HEK293 (cell line): ENCODE measurements at regions not wholly inside any gene's neighbourhood (a gene's known extent, or its start where the extent isn't known, plus 50 kb on each side); places are given as distances from the start of the nearest gene placed in this dataset.
A peak's percentile ranks its signal among the peaks of the same experiment; 100 is the strongest.
"Not testable (repeated sequence)": the region's sequence is repeated elsewhere in the genome, so short reads cannot be mapped to it uniquely, and the experiment has no call there.

ENCODE experiments used
- MZF1 ChIP-seq: fragments of 450-650 bp; formaldehyde crosslinking; IDR thresholded peaks from 2 replicates; pipeline ENCODE4 v1.5.1; 2017; ENCODE audit warnings: missing biosample characterization, missing genetic modification characterization, borderline replicate concordance
- OSR2 ChIP-seq: fragments of 450-650 bp; formaldehyde crosslinking; IDR thresholded peaks from 2 replicates; pipeline ENCODE4 v1.5.1; 2016; ENCODE audit warnings: missing biosample characterization, missing genetic modification characterization
- PRDM1 ChIP-seq: fragments of 450-650 bp; formaldehyde crosslinking; IDR thresholded peaks from 2 replicates; pipeline ENCODE4; 2016; ENCODE audit warnings: missing biosample characterization, missing genetic modification characterization
- TCF7L2 ChIP-seq: IDR thresholded peaks from 2 replicates; pipeline ENCODE4 v1.6.1; 2011; ENCODE audit warnings: low read depth, mild to moderate bottlenecking, inconsistent platforms, low read length, moderate library complexity, borderline replicate concordance
- ZNF121 ChIP-seq: fragments of 450-650 bp; formaldehyde crosslinking; IDR thresholded peaks from 2 replicates; pipeline ENCODE4 v1.5.1; 2016; ENCODE audit warnings: missing biosample characterization, missing genetic modification characterization
- ZNF274 ChIP-seq, 2 experiments: fragments of 200-500 bp in 1 of 2; fragments of 450-650 bp in 1 of 2; sonication (Bioruptor generic) in 1 of 2; formaldehyde crosslinking in 1 of 2; IDR thresholded peaks; 2 replicates each; pipeline versions ENCODE4 v1.5.1 to v1.6.1; 2014 to 2016; ENCODE audit warnings: borderline replicate concordance in 1 of 2, inconsistent platforms in 1 of 2, low read length in 1 of 2, missing biosample characterization in 1 of 2, missing genetic modification characterization in 1 of 2
- ZNF48 ChIP-seq: fragments of 450-650 bp; formaldehyde crosslinking; IDR thresholded peaks from 2 replicates; pipeline ENCODE4 v1.5.1; 2016; ENCODE audit warnings: missing biosample characterization, missing genetic modification characterization
- ZNF585B ChIP-seq: fragments of 450-650 bp; formaldehyde crosslinking; IDR thresholded peaks from 2 replicates; pipeline ENCODE4 v1.5.1; 2016; ENCODE audit warnings: missing biosample characterization, missing genetic modification characterization
- ZNF660 ChIP-seq: fragments of 450-650 bp; IDR thresholded peaks from 2 replicates; pipeline ENCODE4 v1.5.1; 2018; ENCODE audit warnings: missing biosample characterization, mild to moderate bottlenecking, missing genetic modification characterization
- ZNF701 ChIP-seq: fragments of 450-650 bp; formaldehyde crosslinking; IDR thresholded peaks from 2 replicates; pipeline ENCODE4 v1.5.1; 2016; ENCODE audit warnings: missing biosample characterization, missing genetic modification characterization
- TF ChIP-seq, protein P1 (sequence below): fragments of 450-650 bp; formaldehyde crosslinking; IDR thresholded peaks from 2 replicates; pipeline ENCODE4 v1.5.1; 2016; ENCODE audit warnings: missing biosample characterization, missing genetic modification characterization
- TF ChIP-seq, protein P2 (sequence below): fragments of 450-650 bp; formaldehyde crosslinking; IDR thresholded peaks from 2 replicates; pipeline ENCODE4 v1.5.1; 2016; ENCODE audit warnings: missing biosample characterization, missing genetic modification characterization
- TF ChIP-seq, protein P3 (sequence below): fragments of 450-650 bp; formaldehyde crosslinking; IDR thresholded peaks from 2 replicates; pipeline ENCODE4 v1.5.1; 2017; ENCODE audit warnings: missing biosample characterization, missing genetic modification characterization
- TF ChIP-seq, protein P4 (sequence below): fragments of 450-650 bp; formaldehyde crosslinking; IDR thresholded peaks from 2 replicates; pipeline ENCODE4 v1.5.1; 2016; ENCODE audit warnings: missing biosample characterization, missing genetic modification characterization, low read depth

DNA sequence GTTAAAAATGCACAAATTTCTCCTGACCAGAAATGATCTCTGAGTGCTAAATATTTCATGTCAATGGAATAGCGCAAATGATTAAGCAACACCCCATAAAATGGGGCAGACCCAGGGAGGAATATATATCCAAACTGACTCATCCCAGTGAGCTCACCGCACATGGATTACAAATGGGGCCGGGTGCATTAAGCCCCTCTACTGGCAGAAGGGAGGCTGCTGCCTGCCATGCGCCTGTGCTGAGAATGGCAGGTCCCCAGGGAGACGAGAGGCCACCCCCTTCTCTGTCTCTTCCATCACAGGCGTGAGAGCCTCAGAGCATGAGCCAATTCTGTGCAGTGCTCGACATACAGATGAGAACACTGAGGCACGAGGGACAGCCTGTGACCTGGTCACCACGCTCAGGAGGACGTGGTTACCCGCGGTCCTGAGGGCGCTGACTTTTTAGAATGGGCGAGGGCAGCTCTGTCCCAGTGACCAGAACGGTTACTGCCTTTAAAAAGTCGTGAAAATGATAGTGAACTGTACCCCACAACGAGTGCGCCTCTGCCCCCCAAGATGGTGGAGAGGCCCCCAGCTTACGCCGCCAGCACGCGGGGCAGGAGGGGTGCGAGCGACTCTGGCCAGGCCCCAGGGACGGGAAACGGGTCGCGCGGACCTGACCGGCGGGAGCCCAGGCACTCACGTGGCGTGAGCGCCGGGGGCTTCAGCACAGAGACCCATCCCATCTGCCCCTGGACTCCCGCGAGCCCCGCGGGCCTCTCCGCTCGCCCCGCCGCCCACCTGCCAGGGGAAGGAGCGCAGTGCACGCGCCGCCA, 130.2 kb upstream of the ALDH3B2 start:
- not testable (repeated sequence) for TF ChIP-seq ZNF274 (IDR thresholded peaks at IDR 0.05; ENCODE audit: low read length); ZNF274 (tag by site-specific recombination; IDR thresholded peaks at IDR 0.05; ENCODE audit: borderline replicate concordance); PRDM1 (tag by site-specific recombination); MZF1 (tag by site-specific recombination); TCF7L2; ZNF701 (tag by site-specific recombination); ZNF121 (tag by site-specific recombination); OSR2 (tag by site-specific recombination); ZNF585B (tag by site-specific recombination); ZNF48 (tag by site-specific recombination)
- TF ChIP-seq, protein P1, sequence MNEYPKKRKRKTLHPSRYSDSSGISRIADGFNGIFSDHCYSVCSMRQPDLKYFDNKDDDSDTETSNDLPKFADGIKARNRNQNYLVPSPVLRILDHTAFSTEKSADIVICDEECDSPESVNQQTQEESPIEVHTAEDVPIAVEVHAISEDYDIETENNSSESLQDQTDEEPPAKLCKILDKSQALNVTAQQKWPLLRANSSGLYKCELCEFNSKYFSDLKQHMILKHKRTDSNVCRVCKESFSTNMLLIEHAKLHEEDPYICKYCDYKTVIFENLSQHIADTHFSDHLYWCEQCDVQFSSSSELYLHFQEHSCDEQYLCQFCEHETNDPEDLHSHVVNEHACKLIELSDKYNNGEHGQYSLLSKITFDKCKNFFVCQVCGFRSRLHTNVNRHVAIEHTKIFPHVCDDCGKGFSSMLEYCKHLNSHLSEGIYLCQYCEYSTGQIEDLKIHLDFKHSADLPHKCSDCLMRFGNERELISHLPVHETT (tag by site-specific recombination), result peak; percentile 41; the same call in 1 of the 2 replicates
- TF ChIP-seq, protein P2, sequence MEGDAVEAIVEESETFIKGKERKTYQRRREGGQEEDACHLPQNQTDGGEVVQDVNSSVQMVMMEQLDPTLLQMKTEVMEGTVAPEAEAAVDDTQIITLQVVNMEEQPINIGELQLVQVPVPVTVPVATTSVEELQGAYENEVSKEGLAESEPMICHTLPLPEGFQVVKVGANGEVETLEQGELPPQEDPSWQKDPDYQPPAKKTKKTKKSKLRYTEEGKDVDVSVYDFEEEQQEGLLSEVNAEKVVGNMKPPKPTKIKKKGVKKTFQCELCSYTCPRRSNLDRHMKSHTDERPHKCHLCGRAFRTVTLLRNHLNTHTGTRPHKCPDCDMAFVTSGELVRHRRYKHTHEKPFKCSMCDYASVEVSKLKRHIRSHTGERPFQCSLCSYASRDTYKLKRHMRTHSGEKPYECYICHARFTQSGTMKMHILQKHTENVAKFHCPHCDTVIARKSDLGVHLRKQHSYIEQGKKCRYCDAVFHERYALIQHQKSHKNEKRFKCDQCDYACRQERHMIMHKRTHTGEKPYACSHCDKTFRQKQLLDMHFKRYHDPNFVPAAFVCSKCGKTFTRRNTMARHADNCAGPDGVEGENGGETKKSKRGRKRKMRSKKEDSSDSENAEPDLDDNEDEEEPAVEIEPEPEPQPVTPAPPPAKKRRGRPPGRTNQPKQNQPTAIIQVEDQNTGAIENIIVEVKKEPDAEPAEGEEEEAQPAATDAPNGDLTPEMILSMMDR, result not testable (repeated sequence)
- TF ChIP-seq, protein P3, sequence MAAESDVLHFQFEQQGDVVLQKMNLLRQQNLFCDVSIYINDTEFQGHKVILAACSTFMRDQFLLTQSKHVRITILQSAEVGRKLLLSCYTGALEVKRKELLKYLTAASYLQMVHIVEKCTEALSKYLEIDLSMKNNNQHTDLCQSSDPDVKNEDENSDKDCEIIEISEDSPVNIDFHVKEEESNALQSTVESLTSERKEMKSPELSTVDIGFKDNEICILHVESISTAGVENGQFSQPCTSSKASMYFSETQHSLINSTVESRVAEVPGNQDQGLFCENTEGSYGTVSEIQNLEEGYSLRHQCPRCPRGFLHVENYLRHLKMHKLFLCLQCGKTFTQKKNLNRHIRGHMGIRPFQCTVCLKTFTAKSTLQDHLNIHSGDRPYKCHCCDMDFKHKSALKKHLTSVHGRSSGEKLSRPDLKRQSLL (tag by site-specific recombination), result not testable (repeated sequence)
- TF ChIP-seq, protein P4, sequence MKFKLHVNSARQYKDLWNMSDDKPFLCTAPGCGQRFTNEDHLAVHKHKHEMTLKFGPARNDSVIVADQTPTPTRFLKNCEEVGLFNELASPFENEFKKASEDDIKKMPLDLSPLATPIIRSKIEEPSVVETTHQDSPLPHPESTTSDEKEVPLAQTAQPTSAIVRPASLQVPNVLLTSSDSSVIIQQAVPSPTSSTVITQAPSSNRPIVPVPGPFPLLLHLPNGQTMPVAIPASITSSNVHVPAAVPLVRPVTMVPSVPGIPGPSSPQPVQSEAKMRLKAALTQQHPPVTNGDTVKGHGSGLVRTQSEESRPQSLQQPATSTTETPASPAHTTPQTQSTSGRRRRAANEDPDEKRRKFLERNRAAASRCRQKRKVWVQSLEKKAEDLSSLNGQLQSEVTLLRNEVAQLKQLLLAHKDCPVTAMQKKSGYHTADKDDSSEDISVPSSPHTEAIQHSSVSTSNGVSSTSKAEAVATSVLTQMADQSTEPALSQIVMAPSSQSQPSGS, result not testable (repeated sequence)
- peak; percentile 69; the same call in 1 of the 2 replicates for TF ChIP-seq ZNF660 (tag by site-specific recombination)
